ENCODE measurements at regions not wholly inside any gene's neighbourhood (a gene's known extent, or its start where the extent isn't known, plus 50 kb on each side); places are given as distances from the start of the nearest gene placed in this dataset.

GRCh38 chr3:30372837-30373236, 233.6 kb upstream of the TGFBR2 start:
- no peak for DNase-seq

- DNase-seq, result no peak
Observed at GRCh38 chr3:30384546-30385072, 221.8 kb upstream of the TGFBR2 start.

- no peak for DNase-seq
Observed at GRCh38 chr3:30393079-30393478, 213.3 kb upstream of the TGFBR2 start.

- no peak for DNase-seq
Observed at GRCh38 chr3:30397030-30397429, 209.4 kb upstream of the TGFBR2 start.

GRCh38 chr3:30399394-30400181, 206.8 kb upstream of the TGFBR2 start:
- no peak for DNase-seq

- DNase-seq, result no peak
Observed at GRCh38 chr3:30400926-30401325, 205.5 kb upstream of the TGFBR2 start.

- no peak for DNase-seq
Observed at GRCh38 chr3:30401971-30402370, 204.4 kb upstream of the TGFBR2 start.

GRCh38 chr3:30407651-30408050, 198.8 kb upstream of the TGFBR2 start:
- DNase-seq, result no peak

GRCh38 chr3:30408105-30408557, 198.3 kb upstream of the TGFBR2 start:
- DNase-seq, result no peak

GRCh38 chr3:30418443-30418842, 188.0 kb upstream of the TGFBR2 start:
- no peak for DNase-seq

- DNase-seq, result no peak
Observed at GRCh38 chr3:30421266-30421665, 185.1 kb upstream of the TGFBR2 start.

GRCh38 chr3:30426293-30426993, 180.0 kb upstream of the TGFBR2 start:
- no peak for DNase-seq

GRCh38 chr3:30428251-30428650, 178.2 kb upstream of the TGFBR2 start:
- DNase-seq, result no peak

GRCh38 chr3:30435861-30436331, 170.5 kb upstream of the TGFBR2 start:
- DNase-seq, result no peak

GRCh38 chr3:30437171-30437601, 169.2 kb upstream of the TGFBR2 start:
- no peak for DNase-seq

- DNase-seq, result no peak
Observed at GRCh38 chr3:30438126-30438525, 168.3 kb upstream of the TGFBR2 start.

GRCh38 chr3:30439451-30440053, 166.8 kb upstream of the TGFBR2 start:
- DNase-seq, result no peak

- DNase-seq, result no peak
Observed at GRCh38 chr3:30440147-30440604, 166.2 kb upstream of the TGFBR2 start.

GRCh38 chr3:30440880-30441279, 165.5 kb upstream of the TGFBR2 start:
- DNase-seq, result no peak

- no peak for DNase-seq
Observed at GRCh38 chr3:30443756-30444673, 162.4 kb upstream of the TGFBR2 start.

GRCh38 chr3:30448450-30449289, 157.7 kb upstream of the TGFBR2 start:
- DNase-seq, result no peak

Measured in AML-193 (cell line).